ENCODE measurements at regions not wholly inside any gene's neighbourhood (a gene's known extent, or its start where the extent isn't known, plus 50 kb on each side); places are given as distances from the start of the nearest gene placed in this dataset.
"Not testable (repeated sequence)": the region's sequence is repeated elsewhere in the genome, so short reads cannot be mapped to it uniquely, and the experiment has no call there.

DNA sequence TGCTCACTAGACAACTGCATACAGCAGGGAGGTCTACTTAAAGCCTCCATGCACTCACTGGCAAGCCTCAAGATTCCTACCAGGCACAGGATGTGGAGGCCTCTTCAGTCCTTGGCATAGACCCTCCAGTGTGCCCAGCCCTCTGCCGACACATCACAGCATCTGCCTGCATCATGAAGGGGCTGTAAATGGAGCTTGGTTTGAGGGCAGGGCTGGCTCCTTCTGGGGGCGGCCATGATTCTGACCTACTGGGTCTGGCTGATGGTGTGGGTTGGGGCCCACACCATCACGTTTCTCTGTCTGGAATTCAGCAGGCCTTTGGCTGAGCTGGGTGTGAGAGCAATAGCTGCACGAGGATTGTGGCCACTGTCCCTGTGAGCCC is 84.9 kb upstream of the SHB start:
- no peak for DNase-seq

GRCh38 chr9:38153152-38153909 is 84.3 kb upstream of the SHB start:
- no peak for DNase-seq

DNA sequence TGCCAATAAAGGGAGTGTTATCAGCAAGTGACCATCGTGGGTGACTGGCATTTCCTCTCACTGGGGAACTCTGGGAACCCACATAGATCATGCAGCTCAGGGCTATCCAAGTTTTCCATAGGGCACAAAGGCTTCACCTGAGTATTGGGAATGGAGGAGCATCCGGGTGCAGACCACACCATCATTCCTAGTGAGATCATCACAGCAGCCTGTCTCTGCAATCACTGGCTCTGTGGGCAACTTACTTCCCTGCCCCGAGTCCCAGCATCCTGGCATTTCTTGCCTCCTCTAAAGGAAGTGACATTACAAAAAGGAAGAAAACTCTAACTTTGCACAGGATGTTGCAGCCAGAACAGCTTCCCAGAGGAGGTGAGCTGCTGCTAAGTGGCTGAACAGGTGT is 80.6 kb upstream of the SHB start:
- DNase-seq, result no peak

- no peak for DNase-seq
Measured at GRCh38 chr9:38146844-38147243, 77.8 kb upstream of the SHB start.

DNA sequence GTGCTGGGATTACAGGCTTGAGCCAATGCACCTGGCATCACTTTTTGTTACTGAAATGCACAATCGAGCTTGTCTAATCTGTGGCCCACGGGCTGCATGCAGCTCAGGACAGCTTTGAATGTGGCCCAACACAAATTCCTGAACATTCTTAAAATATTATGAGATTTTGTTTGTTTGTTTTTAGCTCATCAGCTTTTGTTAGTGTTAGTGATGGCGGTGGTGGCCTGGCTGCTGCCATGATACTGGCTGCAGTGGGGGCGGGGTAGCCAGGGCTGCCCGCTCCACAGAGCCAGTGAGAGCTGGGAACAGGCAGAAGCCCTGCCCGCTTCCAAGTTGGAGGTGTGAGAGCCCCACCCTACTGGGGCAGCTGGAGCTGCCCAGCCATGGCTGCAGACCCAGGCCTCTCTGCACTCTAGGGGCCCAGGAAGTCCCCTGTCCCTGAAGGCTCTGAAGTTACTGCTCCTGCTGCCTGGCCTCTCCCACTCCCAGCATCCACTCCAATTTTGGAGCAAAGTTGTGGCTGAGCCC is 76.6 kb upstream of the SHB start:
- DNase-seq, result no peak

- no peak for DNase-seq
Measured at GRCh38 chr9:38144421-38144820, 75.4 kb upstream of the SHB start.

DNA sequence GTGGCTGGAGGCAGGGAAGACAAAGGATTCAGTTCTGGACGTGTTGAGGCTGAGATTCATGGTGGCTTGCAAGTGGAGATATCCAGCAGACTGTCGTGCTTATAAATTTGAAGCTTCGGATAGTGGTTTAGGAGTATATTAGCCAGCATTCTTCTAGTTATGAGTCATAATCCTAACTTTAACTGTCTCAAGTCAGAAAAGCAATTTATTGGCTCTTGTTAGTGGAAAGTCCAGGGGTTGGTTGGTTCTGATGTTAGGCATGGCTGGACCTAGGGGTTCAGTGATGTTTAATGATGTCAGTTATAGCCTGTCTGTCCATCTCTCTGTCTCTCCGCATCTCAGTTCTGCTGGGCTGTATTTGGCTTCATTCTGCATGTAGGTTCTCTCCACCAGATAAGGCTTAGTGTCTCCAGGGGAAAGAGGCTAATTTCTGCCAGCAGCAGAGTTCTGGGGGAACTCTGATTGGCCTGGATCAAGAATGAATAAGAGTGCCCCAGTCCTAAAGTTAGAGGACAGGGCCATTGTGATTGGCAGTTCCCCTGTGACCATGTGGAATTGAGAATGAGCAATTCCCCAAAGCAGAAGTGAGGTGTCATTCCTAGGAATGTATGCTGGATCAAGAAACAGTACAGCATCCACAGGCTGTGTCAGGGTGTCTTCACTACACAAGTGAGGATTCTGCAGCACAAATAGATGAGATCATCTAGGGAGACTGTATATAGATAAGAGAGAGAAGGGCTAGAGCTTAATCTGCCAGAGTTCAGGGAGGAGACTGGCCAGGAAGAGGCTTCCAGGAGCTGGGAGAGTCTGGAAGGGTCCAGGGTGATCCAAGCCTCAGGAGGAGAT is 72.9 kb upstream of the SHB start:
- no peak for DNase-seq

GRCh38 chr9:38138276-38138675 is 69.2 kb upstream of the SHB start:
- DNase-seq, result no peak

GRCh38 chr9:38137342-38137741 is 68.3 kb upstream of the SHB start:
- DNase-seq, result no peak

DNA sequence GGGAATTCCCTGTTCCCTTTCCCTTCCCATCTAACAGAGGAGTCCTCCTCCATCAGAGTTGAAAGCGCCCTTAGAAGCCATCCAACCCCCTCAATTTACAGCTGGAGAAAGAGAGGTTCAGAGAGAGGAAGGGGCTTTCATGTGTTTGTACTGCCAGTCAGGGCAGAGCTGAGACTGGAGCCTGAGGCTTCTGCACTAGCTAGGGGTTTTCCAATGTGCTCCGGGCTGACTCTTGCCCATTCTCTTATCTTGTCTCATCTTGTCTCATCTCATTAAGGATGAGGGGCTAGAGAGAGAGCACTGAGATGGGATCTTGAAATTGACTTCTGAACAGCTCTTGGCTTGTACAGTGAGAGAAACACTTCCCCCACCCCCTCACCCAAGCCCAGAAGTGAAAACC is 67.4 kb upstream of the SHB start:
- DNase-seq, result no peak

DNA sequence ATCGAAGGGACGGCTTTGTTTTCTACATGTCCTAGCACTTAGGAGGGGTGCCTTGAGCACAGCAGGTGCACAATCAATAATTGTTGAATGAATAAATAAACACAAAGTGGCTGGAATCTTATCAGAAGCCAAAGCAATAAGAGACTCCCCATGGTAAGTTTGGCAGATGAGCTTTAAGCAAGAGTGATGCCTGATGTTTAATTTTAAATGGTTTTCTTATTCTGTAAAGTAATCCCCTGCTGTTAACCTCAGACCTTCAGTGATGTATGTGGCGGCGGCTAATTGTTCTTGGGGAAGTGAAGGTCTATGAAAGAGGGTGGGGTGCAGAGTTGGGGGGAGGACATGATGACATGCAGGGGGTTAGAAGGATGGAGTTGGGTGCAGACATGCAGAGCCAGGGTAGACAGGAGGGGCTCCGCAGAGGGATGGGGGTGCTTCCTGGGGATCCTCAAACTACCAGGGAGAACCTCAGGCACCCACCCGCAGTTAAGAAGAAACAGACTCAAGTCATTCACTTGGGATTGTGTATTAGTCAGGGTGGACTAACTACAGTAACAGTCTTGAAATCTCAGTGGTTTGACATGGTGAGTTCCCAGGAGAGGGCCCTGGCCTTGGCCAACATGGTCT is 65.7 kb upstream of the SHB start:
- DNase-seq, result no peak

- no peak for DNase-seq
Measured at GRCh38 chr9:38133595-38133994, 64.6 kb upstream of the SHB start.

DNA sequence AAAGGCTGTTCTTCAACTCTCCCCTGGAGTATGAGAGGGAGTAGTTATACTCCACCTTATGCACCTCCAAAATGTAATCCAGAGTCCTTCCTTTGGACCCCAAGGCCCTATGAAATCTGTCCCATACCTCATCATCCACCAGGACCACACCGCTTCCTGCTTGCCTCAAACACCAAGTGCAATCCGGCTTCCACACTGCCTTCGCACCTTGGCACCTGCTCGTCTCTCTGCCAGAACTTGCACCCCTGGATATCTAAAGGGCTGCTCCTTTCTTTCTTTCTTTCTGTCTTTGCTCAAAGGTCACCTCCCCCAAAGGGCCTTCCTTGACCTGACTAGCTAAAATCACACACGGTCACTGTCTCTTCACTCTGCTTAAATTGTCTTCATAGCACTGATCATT is 63.9 kb upstream of the SHB start:
- DNase-seq, result no peak

- no peak for DNase-seq
Measured at GRCh38 chr9:38131729-38132128, 62.7 kb upstream of the SHB start.

GRCh38 chr9:38130724-38131123 is 61.7 kb upstream of the SHB start:
- no peak for DNase-seq

DNA sequence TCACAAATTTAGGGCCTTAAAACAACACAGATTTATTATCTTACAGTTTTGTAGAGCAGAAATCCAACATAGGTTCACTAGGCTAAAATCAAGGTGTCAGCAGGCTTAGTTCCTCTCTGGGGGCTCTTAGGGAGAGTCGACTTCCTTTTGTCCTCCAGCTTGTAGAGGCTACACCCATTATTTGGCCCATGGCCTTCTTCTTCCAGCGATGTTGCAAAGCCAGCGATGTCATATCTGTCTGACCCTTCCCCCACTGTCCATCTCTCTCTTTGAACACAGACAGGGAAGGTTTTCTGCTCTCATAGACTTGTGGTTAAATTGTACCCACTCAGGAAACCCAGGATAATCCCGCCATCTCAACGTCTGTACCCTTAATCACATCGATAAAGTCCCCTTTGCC is 60.3 kb upstream of the SHB start:
- no peak for DNase-seq

- DNase-seq, result no peak
Measured at GRCh38 chr9:38128752-38129270, 59.8 kb upstream of the SHB start.

DNA sequence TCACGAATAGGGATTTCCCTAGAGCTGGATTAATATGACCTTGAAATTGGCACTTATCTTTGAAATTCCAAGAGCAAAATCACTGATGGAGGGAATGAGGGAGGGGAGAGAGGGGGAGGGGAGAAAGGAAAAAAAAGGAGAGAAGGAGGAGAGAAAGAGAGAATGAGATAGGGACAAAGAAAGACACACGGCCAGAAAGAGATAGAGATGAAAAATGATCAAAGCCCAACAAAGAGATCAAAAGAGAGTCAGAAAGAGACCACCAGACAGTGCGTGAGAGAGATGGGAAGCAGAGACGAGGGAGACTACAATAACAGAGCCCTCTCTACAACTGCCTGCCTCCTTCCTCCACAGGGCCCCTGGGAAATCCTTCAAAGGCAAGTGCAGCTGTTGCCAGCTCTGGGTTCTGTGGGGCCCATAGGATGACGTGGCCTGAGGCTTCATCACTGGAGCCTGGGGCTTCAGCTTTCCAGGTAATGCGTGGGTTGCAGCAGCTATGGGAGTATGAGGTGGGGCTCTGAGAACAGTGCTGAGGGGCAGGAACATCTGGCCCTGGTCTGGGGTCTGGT is 58.3 kb upstream of the SHB start:
- DNase-seq, result no peak

DNA sequence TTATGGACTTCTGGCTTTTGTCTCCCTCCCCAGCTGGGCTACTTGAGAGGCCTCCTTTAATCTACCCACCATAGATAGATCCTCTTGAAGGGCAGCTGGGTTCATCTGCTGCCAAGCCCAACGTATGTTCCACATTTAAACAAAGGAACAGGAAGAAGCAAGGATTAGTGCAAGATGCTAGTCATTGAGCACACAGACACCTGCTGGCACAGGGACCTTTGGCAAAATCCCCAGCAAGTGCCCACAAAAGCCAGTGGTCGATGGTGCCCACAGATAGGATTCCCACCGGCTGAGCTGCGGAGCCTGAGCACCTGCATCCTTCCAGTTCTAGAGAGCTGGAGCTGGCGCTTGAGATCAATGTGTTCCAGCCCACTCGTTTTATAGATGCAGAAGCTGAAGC is 57.7 kb upstream of the SHB start:
- DNase-seq, result no peak

GRCh38 chr9:38125889-38126288 is 56.9 kb upstream of the SHB start:
- DNase-seq, result no peak

DNA sequence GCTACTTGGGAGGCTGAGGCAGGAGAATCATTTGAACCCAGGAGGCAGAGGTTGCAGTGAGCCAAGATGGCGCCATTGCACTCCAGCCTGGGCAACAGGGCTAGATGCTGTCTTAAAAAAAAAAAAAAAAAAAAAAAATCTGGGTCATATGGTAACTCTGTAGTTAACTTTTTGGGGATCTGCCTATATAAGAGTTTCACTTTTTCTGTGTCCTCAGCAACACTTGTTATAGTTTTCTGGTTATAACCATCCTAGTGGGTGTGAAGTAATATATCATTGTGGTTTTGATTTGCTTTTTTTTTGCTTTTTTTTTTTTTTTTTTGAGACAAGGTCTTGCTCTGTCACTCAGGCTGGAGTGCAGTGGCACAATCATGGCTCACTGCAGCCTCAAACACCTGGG is 54.3 kb upstream of the SHB start:
- not testable (repeated sequence) for DNase-seq

DNA sequence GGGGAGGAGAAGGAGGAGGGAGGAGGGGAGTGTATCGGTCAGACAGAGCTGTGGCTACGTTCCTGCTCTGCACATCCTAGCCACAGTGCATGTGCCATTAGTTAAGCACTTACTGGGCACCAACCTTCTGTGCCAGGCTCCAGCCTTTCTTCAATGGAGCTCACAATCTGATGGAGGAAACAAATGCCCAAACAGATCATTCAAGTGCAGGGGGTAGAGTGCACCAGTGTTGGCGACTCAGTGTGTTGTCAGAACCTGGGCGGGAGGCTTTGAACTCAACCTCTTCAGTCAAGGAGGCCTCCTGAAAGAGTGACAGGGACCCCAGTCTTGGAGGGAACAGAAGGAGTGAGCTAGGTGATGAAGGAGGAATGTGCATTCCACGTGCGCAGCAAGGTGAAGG is 51.9 kb upstream of the SHB start:
- DNase-seq, result no peak

DNA sequence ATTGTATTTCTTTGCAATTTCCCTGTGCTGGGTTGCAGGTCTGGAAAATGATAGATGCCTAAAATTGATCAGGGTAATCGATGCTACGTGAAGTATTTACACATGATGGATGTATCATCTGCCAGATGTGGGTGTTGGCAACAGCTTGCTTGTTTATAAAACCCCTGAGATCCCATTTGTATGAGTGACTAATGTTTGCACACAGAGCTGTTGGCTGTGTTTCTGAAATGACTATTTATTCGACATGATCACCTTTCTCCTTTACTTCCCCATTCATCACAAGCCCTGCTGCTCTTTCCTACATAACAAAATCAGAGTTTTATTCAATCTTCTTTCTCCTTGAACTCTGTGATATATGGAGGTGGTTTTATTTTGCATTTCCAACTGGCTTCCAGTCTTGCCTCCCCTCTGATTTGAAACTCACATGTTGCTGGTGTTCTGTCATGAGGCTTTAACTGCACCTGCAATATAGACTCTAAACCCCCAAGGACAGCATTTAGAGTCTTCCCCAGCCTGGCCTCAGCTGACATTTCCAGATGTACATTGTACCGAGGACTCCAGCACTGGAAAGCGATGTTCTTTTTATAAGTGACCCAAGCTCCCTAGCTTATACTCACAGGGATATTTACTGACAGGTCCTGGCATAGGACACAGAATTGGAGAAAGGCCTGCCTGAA is 50.7 kb upstream of the SHB start:
- DNase-seq, result no peak
